HEK293 (cell line): ENCODE measurements at regions not wholly inside any gene's neighbourhood (a gene's known extent, or its start where the extent isn't known, plus 50 kb on each side); places are given as distances from the start of the nearest gene placed in this dataset.

Experiments
- BCL11A ChIP-seq: fragments of 450-650 bp; formaldehyde crosslinking; IDR thresholded peaks from 2 replicates; pipeline ENCODE4 v1.5.1; 2016; ENCODE audit warnings: low read depth, missing biosample characterization, missing genetic modification characterization
- CTCF ChIP-seq: fragments of 450-650 bp; formaldehyde crosslinking; IDR thresholded peaks from 2 replicates; pipeline ENCODE4 v1.5.1; 2016; ENCODE audit warnings: missing biosample characterization, missing genetic modification characterization
- IKZF3 ChIP-seq: fragments of 450-650 bp; IDR thresholded peaks from 2 replicates; pipeline ENCODE4 v1.5.0; 2018; ENCODE audit warnings: missing biosample characterization, mild to moderate bottlenecking, missing genetic modification characterization, moderate library complexity
- OSR2 ChIP-seq: fragments of 450-650 bp; formaldehyde crosslinking; IDR thresholded peaks from 2 replicates; pipeline ENCODE4 v1.5.1; 2016; ENCODE audit warnings: missing biosample characterization, missing genetic modification characterization
- TSHZ1 ChIP-seq: fragments of 450-650 bp; formaldehyde crosslinking; IDR thresholded peaks from 2 replicates; pipeline ENCODE4 v1.5.1; 2016; ENCODE audit warnings: missing biosample characterization, missing genetic modification characterization, borderline replicate concordance
- YY1 ChIP-seq: fragments of 450-650 bp; formaldehyde crosslinking; IDR thresholded peaks from 2 replicates; pipeline ENCODE4 v1.5.1; 2018; ENCODE audit warnings: missing biosample characterization, missing genetic modification characterization
- ZFP41 ChIP-seq: fragments of 450-650 bp; formaldehyde crosslinking; IDR thresholded peaks from 2 replicates; pipeline ENCODE4 v1.5.1; 2016; ENCODE audit warnings: missing biosample characterization, missing genetic modification characterization, borderline replicate concordance
- ZNF175 ChIP-seq: fragments of 450-650 bp; formaldehyde crosslinking; IDR thresholded peaks from 2 replicates; pipeline ENCODE4 v1.5.1; 2016; ENCODE audit warnings: missing biosample characterization, missing genetic modification characterization
- ZNF23 ChIP-seq: fragments of 450-650 bp; formaldehyde crosslinking; IDR thresholded peaks from 2 replicates; pipeline ENCODE4 v1.5.1; 2016; ENCODE audit warnings: missing biosample characterization, missing genetic modification characterization, borderline replicate concordance
- ZNF274 ChIP-seq, 2 experiments: fragments of 200-500 bp in 1 of 2; fragments of 450-650 bp in 1 of 2; sonication (Bioruptor generic) in 1 of 2; formaldehyde crosslinking in 1 of 2; IDR thresholded peaks; 2 replicates each; pipeline versions ENCODE4 v1.5.1 to v1.6.1; 2014 to 2016; ENCODE audit warnings: borderline replicate concordance in 1 of 2, inconsistent platforms in 1 of 2, low read length in 1 of 2, missing biosample characterization in 1 of 2, missing genetic modification characterization in 1 of 2
- ZNF416 ChIP-seq: fragments of 450-650 bp; formaldehyde crosslinking; IDR thresholded peaks from 2 replicates; pipeline ENCODE4 v1.5.1; 2016; ENCODE audit warnings: missing biosample characterization, missing genetic modification characterization
- ZNF596 ChIP-seq: fragments of 450-650 bp; IDR thresholded peaks from 2 replicates; pipeline ENCODE4 v1.5.0; 2018; ENCODE audit warnings: missing biosample characterization, mild to moderate bottlenecking, missing genetic modification characterization, moderate library complexity
- TF ChIP-seq, protein P1 (sequence below): fragments of 450-650 bp; formaldehyde crosslinking; IDR thresholded peaks from 2 replicates; pipeline ENCODE4 v1.5.1; 2016; ENCODE audit warnings: missing biosample characterization, missing genetic modification characterization

DNA sequence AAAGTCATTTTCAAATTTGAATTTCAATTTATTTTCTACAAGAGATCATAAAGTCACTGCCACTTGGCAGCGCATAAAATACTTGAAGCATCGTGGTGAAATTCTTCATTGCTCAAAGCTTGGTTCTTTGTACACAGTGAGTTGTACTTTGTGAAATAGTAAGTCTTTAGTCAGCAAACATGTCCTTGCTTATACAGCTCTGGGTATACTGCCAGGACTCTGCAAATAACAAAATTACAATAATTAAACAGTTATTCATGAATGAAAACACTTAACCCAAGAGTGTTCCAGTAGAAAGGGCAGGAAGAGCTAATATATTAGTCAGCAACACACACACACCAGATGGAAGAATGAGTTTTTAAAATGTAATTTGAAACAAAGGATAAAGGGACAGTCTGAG is 1300.9 kb upstream of the DIAPH2 start:
- TF ChIP-seq CTCF (no peak), ZNF274 (IDR thresholded peaks at IDR 0.05; ENCODE audit: low read length) (no peak), ZNF274 (tag by site-specific recombination; IDR thresholded peaks at IDR 0.05; ENCODE audit: borderline replicate concordance) (no peak), ZFP41 (no peak), BCL11A (no peak), YY1 (tag by site-specific recombination) (no peak), IKZF3 (tag by site-specific recombination) (no peak), ZNF596 (no peak), OSR2 (no peak), ZNF416 (tag by site-specific recombination) (no peak), ZNF23 (tag by site-specific recombination) (no peak), ZNF175 (tag by site-specific recombination) (no peak), TSHZ1 (tag by site-specific recombination) (no peak)
- TF ChIP-seq, protein P1, sequence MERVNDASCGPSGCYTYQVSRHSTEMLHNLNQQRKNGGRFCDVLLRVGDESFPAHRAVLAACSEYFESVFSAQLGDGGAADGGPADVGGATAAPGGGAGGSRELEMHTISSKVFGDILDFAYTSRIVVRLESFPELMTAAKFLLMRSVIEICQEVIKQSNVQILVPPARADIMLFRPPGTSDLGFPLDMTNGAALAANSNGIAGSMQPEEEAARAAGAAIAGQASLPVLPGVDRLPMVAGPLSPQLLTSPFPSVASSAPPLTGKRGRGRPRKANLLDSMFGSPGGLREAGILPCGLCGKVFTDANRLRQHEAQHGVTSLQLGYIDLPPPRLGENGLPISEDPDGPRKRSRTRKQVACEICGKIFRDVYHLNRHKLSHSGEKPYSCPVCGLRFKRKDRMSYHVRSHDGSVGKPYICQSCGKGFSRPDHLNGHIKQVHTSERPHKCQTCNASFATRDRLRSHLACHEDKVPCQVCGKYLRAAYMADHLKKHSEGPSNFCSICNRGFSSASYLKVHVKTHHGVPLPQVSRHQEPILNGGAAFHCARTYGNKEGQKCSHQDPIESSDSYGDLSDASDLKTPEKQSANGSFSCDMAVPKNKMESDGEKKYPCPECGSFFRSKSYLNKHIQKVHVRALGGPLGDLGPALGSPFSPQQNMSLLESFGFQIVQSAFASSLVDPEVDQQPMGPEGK (tag by site-specific recombination): no peak
